ENCODE measurements at regions not wholly inside any gene's neighbourhood (a gene's known extent, or its start where the extent isn't known, plus 50 kb on each side); places are given as distances from the start of the nearest gene placed in this dataset.

GRCh38 chr1:168861421-168862004 is 132.5 kb upstream of the DPT start:
- Histone ChIP-seq H3K27me3 (replicated peaks in 1 of 7) (no peaks in the 10 kb centered on the region), H3K4me1 (no peaks in the 10 kb centered on the region), H3K36me3 (no peaks in the 10 kb centered on the region), H3K27ac (no peak overlapping the region), H3K9me3 (peaks cover 0 to 17% (median 12%) of the 10 kb centered on the region in 8 donors), H3K4me3 (no peak overlapping the region)
- no peak for DNase-seq
- TF ChIP-seq POLR2A (IDR thresholded peaks at IDR 0.05) (no peak), POLR2AphosphoS5 (IDR thresholded peaks at IDR 0.05) (no peak), CTCF (IDR thresholded peaks at IDR 0.05 in 8 of 11, conservative IDR thresholded peaks at IDR 0.05 in 3 of 11) (no peak)
- intact Hi-C loops (cut with DNase I; ENCODE audit: low total_unique reads), result no loop called here

- no peak for DNase-seq
- no peak overlapping the region for H3K4me3 ChIP-seq
- no peaks in the 10 kb centered on the region for H3K27me3 ChIP-seq (replicated peaks in 1 of 7)
- no peaks in the 10 kb centered on the region for H3K36me3 ChIP-seq
- intact Hi-C loops (cut with DNase I; ENCODE audit: low total_unique reads), result no loop called here
- no peaks in the 10 kb centered on the region for H3K4me1 ChIP-seq
- no peak for TF ChIP-seq POLR2A (IDR thresholded peaks at IDR 0.05)
- no peak for TF ChIP-seq CTCF (IDR thresholded peaks at IDR 0.05 in 8 of 11, conservative IDR thresholded peaks at IDR 0.05 in 3 of 11)
- TF ChIP-seq POLR2AphosphoS5 (IDR thresholded peaks at IDR 0.05), result no peak
- no peak overlapping the region for H3K27ac ChIP-seq
- peaks cover 0 to 20% (median 17%) of the 10 kb centered on the region in 8 donors for H3K9me3 ChIP-seq
- WGBS, 5 donors, result 64 to 79% (median 74%) methylated on average over 5 of the region's 5 CpGs
Observed at GRCh38 chr1:168863772-168864171, 134.8 kb upstream of the DPT start.

GRCh38 chr1:168864266-168864665 is 135.3 kb upstream of the DPT start:
- H3K4me3 ChIP-seq, result no peak overlapping the region
- H3K4me1 ChIP-seq, result no peaks in the 10 kb centered on the region
- no peak overlapping the region for H3K27ac ChIP-seq
- intact Hi-C loops (cut with DNase I; ENCODE audit: low total_unique reads), result no loop called here
- H3K27me3 ChIP-seq (replicated peaks in 1 of 7), result no peaks in the 10 kb centered on the region
- TF ChIP-seq POLR2A (IDR thresholded peaks at IDR 0.05) (no peak), POLR2AphosphoS5 (IDR thresholded peaks at IDR 0.05) (no peak), CTCF (IDR thresholded peaks at IDR 0.05 in 8 of 11, conservative IDR thresholded peaks at IDR 0.05 in 3 of 11) (no peak)
- no peak for DNase-seq
- peaks cover 0 to 20% (median 17%) of the 10 kb centered on the region in 8 donors for H3K9me3 ChIP-seq
- H3K36me3 ChIP-seq, result no peaks in the 10 kb centered on the region

- Histone ChIP-seq H3K36me3 (no peaks in the 10 kb centered on the region), H3K4me1 (no peaks in the 10 kb centered on the region), H3K9me3 (peaks cover 0 to 20% (median 15%) of the 10 kb centered on the region in 8 donors), H3K27ac (no peak overlapping the region), H3K4me3 (no peak overlapping the region), H3K27me3 (replicated peaks in 1 of 7) (no peaks in the 10 kb centered on the region)
- TF ChIP-seq POLR2A (IDR thresholded peaks at IDR 0.05) (no peak), POLR2AphosphoS5 (IDR thresholded peaks at IDR 0.05) (no peak), CTCF (IDR thresholded peaks at IDR 0.05 in 8 of 11, conservative IDR thresholded peaks at IDR 0.05 in 3 of 11) (no peak)
- intact Hi-C loops (cut with DNase I; ENCODE audit: low total_unique reads), result no loop called here
- DNase-seq, result no peak
- 74 to 96% (median 83%) methylated on average over 4 of the region's 4 CpGs for WGBS, 5 donors
Observed at GRCh38 chr1:168865850-168866620, 137.0 kb upstream of the DPT start.
